GM18868 (cell line): ENCODE measurements at regions not wholly inside any gene's neighbourhood (a gene's known extent, or its start where the extent isn't known, plus 50 kb on each side); places are given as distances from the start of the nearest gene placed in this dataset.

Experiments used
- ATAC-seq: cut with Tn5 transposase; IDR thresholded peaks from one replicate; pipeline ENCODE4 v1.9.1; 2021; ENCODE audit warnings: mild to moderate bottlenecking, moderate library complexity; ENCODE audit not compliant: unreplicated experiment

GRCh38 chr13:107866941-107867623 is 348.3 kb downstream of the LIG4 start:
- ATAC-seq = no peak

- no peak for ATAC-seq
These were observed 349.1 kb downstream of the LIG4 start for GRCh38 chr13:107866032-107866940.

- no peak for ATAC-seq
These were observed 349.7 kb downstream of the LIG4 start for GRCh38 chr13:107865643-107866031.

- no peak for ATAC-seq
These were observed 350.1 kb downstream of the LIG4 start for GRCh38 chr13:107865318-107865575.

GRCh38 chr13:107864543-107865317 is 350.6 kb downstream of the LIG4 start:
- ATAC-seq = no peak

GRCh38 chr13:107860284-107860683 is 355.1 kb downstream of the LIG4 start:
- ATAC-seq = no peak

- ATAC-seq = no peak
These were observed 360.5 kb downstream of the LIG4 start for GRCh38 chr13:107854880-107855279.

- no peak for ATAC-seq
These were observed 363.3 kb downstream of the LIG4 start for GRCh38 chr13:107852072-107852471.

GRCh38 chr13:107851670-107852069 is 363.7 kb downstream of the LIG4 start:
- no peak for ATAC-seq

- ATAC-seq = no peak
These were observed 367.9 kb downstream of the LIG4 start for GRCh38 chr13:107847406-107847805.

GRCh38 chr13:107846642-107847041 is 368.7 kb downstream of the LIG4 start:
- no peak for ATAC-seq

GRCh38 chr13:107845911-107846310 is 369.4 kb downstream of the LIG4 start:
- ATAC-seq = no peak

GRCh38 chr13:107843681-107844080 is 371.7 kb downstream of the LIG4 start:
- ATAC-seq = no peak

- ATAC-seq = no peak
These were observed 372.1 kb downstream of the LIG4 start for GRCh38 chr13:107843281-107843680.

GRCh38 chr13:107842562-107843180 is 372.7 kb downstream of the LIG4 start:
- ATAC-seq = no peak

GRCh38 chr13:107838588-107839161 is 376.7 kb downstream of the LIG4 start:
- no peak for ATAC-seq

- ATAC-seq = no peak
These were observed 378.7 kb downstream of the LIG4 start for GRCh38 chr13:107836685-107837084.

GRCh38 chr13:107835339-107836018 is 379.9 kb downstream of the LIG4 start:
- peak; percentile 80 for ATAC-seq

GRCh38 chr13:107834717-107835116 is 380.6 kb downstream of the LIG4 start:
- no peak for ATAC-seq

GRCh38 chr13:107834281-107834680 is 381.1 kb downstream of the LIG4 start:
- ATAC-seq = no peak
